Calu3 (cell line): ENCODE measurements at regions not wholly inside any gene's neighbourhood (a gene's known extent, or its start where the extent isn't known, plus 50 kb on each side); places are given as distances from the start of the nearest gene placed in this dataset.

Source experiments
- BruUV-seq: library from RNA; stranded (reverse); fragments of 400-500 nt; replicated peaks from 2 replicates; lab custom pipeline; 2021; lab: Mats Ljungman, UMichigan
- CTCF ChIA-PET: fragments of 300-600 bp; sonication (Branson Sonifier 250); formaldehyde crosslinking; loops from one replicate; lab custom pipeline; 2022; ENCODE audit warnings: antibody characterized with exemption; lab: Charles Lee
- DNase-seq: peaks from one replicate; pipeline ENCODE4 v3.0.0; 2022
- H3K27ac Mint-ChIP-seq: one replicate; pipeline ENCODE4 v1.8.0; 2022; ENCODE audit warnings: mixed read lengths; ENCODE audit not compliant: unreplicated experiment
- H3K27me3 Mint-ChIP-seq: one replicate; pipeline ENCODE4 v1.8.0; 2022; ENCODE audit warnings: mixed read lengths; ENCODE audit not compliant: unreplicated experiment
- H3K36me3 Mint-ChIP-seq: one replicate; pipeline ENCODE4 v1.8.0; 2022; ENCODE audit warnings: mild to moderate bottlenecking, moderate library complexity, mixed read lengths; ENCODE audit not compliant: insufficient read depth, unreplicated experiment
- H3K4me1 Mint-ChIP-seq: one replicate; pipeline ENCODE4 v1.8.0; 2022; ENCODE audit warnings: mild to moderate bottlenecking, low read depth, mixed read lengths; ENCODE audit not compliant: unreplicated experiment
- H3K4me3 Mint-ChIP-seq: one replicate; pipeline ENCODE4 v1.8.0; 2022; ENCODE audit warnings: mild to moderate bottlenecking, low read depth, moderate library complexity, mixed read lengths; ENCODE audit not compliant: unreplicated experiment
- H3K9me3 Mint-ChIP-seq: one replicate; pipeline ENCODE4 v1.8.0; 2022; ENCODE audit warnings: low read depth, mixed read lengths; ENCODE audit not compliant: unreplicated experiment
- intact Hi-C: fragments of 100-400 bp; cut with micrococcal nuclease; formaldehyde crosslinking; loops from one replicate; pipeline ENCODE4 v1.10.0; 2022; ENCODE audit not compliant: unreplicated experiment
- TF ChIP-seq, protein P1 (sequence below): fragments of 200-600 bp; IDR thresholded peaks from one replicate; pipeline ENCODE4 v1.8.0; 2022; ENCODE audit warnings: antibody characterized with exemption; ENCODE audit not compliant: unreplicated experiment

DNA sequence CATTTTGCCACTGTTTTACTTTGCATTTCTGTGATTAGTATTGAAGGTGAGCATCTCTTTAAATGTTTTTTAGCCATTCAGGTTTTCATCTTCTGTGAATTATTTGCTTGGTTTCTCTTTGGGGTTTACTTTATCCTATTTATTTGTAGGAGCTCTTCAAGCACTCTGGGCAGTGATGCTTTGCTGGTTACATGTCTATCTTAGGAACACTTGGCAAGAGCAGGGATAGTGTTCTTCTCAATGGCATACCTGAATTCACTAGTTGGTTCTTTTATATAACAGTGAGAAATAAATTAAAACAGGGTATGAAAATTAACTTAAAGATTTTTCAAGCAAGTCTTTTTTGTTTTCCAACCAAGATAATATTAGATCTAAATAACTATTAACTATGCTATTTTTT is 119.7 kb upstream of the BACH2 start:
- Mint-ChIP-seq H3K27me3 (no peaks in the 10 kb centered on the region), H3K36me3 (no peaks in the 10 kb centered on the region), H3K4me3 (no peak overlapping the region), H3K4me1 (peaks cover 30% of the 10 kb centered on the region), H3K9me3 (peaks cover 3% of the 10 kb centered on the region), H3K27ac (no peak overlapping the region)
- DNase-seq = no peak
- intact Hi-C loops = no loop called here
- CTCF ChIA-PET = interaction anchor here (0.6 kb wide), 1 partner anchor 132 kb away, joined by 3 read pairs; no protein-coding TSS in a partner anchor
- TF ChIP-seq, protein P1, sequence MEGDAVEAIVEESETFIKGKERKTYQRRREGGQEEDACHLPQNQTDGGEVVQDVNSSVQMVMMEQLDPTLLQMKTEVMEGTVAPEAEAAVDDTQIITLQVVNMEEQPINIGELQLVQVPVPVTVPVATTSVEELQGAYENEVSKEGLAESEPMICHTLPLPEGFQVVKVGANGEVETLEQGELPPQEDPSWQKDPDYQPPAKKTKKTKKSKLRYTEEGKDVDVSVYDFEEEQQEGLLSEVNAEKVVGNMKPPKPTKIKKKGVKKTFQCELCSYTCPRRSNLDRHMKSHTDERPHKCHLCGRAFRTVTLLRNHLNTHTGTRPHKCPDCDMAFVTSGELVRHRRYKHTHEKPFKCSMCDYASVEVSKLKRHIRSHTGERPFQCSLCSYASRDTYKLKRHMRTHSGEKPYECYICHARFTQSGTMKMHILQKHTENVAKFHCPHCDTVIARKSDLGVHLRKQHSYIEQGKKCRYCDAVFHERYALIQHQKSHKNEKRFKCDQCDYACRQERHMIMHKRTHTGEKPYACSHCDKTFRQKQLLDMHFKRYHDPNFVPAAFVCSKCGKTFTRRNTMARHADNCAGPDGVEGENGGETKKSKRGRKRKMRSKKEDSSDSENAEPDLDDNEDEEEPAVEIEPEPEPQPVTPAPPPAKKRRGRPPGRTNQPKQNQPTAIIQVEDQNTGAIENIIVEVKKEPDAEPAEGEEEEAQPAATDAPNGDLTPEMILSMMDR = no peak
- no TSS peak for BruUV-seq

DNA sequence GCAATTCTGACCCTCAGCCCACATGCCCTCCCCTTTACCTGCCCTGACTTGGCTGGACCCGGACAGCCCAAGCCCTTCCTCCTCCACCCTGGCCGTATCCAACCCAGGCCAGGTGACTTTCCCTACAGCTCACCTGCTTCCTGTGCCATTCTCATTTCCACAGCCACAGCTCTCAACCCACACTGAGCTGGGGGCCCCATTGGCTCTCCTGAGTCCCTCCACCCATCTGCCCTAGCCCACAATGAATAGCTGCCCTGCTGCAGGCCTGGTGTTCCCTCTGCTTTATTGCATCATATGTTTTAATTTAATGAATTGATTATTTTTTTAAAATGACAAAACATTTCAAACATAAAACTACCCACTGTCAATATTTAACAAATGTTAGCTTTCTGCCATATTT is 118.5 kb upstream of the BACH2 start:
- no peak for DNase-seq
- Mint-ChIP-seq H3K4me3 (no peak overlapping the region), H3K36me3 (no peaks in the 10 kb centered on the region), H3K27me3 (no peaks in the 10 kb centered on the region), H3K4me1 (peaks cover 41% of the 10 kb centered on the region), H3K9me3 (peaks cover 3% of the 10 kb centered on the region), H3K27ac (peak overlapping the region; percentile 50)
- no TSS peak for BruUV-seq
- intact Hi-C loops = no loop called here
- CTCF ChIA-PET = interaction anchor here (0.7 to 1.2 kb wide), 3 partner anchors 16 to 475 kb away, joined by 3 read pairs; no protein-coding TSS in a partner anchor
- TF ChIP-seq, protein P1 = no peak

DNA sequence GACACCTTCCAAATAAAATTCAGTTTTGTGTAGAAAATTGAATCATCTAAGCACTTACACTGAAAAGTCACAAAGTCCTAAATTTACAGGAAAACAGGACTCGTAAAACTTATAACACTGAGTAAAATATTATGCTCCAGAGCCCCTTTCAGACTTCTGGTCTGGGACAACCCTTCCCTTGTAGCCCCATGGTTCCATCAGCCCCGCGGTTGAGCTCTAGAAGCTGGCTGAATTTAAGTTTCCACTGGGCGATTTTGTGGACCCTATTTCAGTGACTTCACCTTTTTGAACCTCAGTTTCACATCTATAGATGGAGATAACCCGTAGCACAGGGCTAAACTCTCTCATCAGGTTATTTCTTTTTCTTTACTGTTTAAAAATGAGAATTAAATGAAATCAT is 117.7 kb upstream of the BACH2 start:
- BruUV-seq = no TSS peak
- Mint-ChIP-seq H3K9me3 (peaks cover 5% of the 10 kb centered on the region), H3K27ac (peak overlapping the region; percentile 50), H3K27me3 (no peaks in the 10 kb centered on the region), H3K4me3 (no peak overlapping the region), H3K4me1 (peaks cover 50% of the 10 kb centered on the region), H3K36me3 (peaks cover 5% of the 10 kb centered on the region)
- CTCF ChIA-PET = interaction anchor here (0.7 to 1.2 kb wide), 3 partner anchors 17 to 474 kb away, joined by 3 read pairs; no protein-coding TSS in a partner anchor
- DNase-seq = no peak
- TF ChIP-seq, protein P1 = no peak
- intact Hi-C loops = no loop called here

DNA sequence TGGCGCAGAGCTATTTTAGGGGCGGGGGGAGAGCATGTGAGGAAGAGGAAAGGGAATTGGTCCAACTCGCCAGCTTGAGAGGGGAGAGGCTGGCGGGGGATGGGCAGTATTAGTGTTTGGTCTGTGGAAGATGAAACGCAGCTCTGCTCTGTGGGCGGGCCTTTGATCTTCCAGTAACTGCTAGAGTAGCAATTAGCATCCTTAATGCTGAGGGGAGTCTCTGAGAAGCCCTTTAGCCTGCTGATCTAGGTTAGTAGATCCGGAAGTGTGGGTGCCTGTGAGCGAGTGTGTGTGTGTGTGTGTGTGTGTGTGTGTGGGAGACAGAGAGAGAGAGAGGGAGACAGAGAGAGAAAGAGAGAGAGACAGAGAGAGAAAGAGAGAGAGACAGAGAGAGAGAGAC is 117.2 kb upstream of the BACH2 start:
- H3K9me3 Mint-ChIP-seq = peaks cover 4% of the 10 kb centered on the region
- no peak overlapping the region for H3K4me3 Mint-ChIP-seq
- CTCF ChIA-PET = no interaction called here
- peak overlapping the region; percentile 40 for H3K27ac Mint-ChIP-seq
- intact Hi-C loops = no loop called here
- peaks cover 5% of the 10 kb centered on the region for H3K36me3 Mint-ChIP-seq
- DNase-seq = no peak
- H3K27me3 Mint-ChIP-seq = no peaks in the 10 kb centered on the region
- no TSS peak for BruUV-seq
- H3K4me1 Mint-ChIP-seq = peaks cover 54% of the 10 kb centered on the region
- TF ChIP-seq, protein P1 = no peak
